Sigmoid colon (tissue), 6 donors: ENCODE measurements at regions not wholly inside any gene's neighbourhood (a gene's known extent, or its start where the extent isn't known, plus 50 kb on each side); places are given as distances from the start of the nearest gene placed in this dataset.

Experiments
- DNase-seq: peaks from one replicate; pipeline ENCODE4 v3.0.0-alpha.2; 2019
- H3K27ac ChIP-seq, 4 donors: fragments of 200-600 bp; sonication (generic); one replicate each; pipeline ENCODE4 v1.5.1; 2016 to 2019; ENCODE audit warnings: mild to moderate bottlenecking in 1 of 4
- H3K27me3 ChIP-seq, 3 donors: fragments of 200-600 bp; sonication (generic); one replicate each; pipeline ENCODE4 v1.5.1; 2019; ENCODE audit warnings: mild to moderate bottlenecking in 1 of 3
- H3K36me3 ChIP-seq, 4 donors: fragments of 200-600 bp; sonication (generic); one replicate each; pipeline ENCODE4 v1.5.1; 2016 to 2019
- H3K4me1 ChIP-seq, 4 donors: fragments of 200-600 bp; sonication (generic); one replicate each; pipeline ENCODE4 v1.5.1; 2017 to 2019
- H3K4me3 ChIP-seq, 4 donors: fragments of 200-600 bp; sonication (generic); one replicate each; pipeline ENCODE4 v1.5.1; 2017 to 2019; ENCODE audit warnings: mild to moderate bottlenecking in 2 of 4, moderate library complexity in 1 of 4
- H3K9me3 ChIP-seq, 4 donors: fragments of 200-600 bp in 3 of 4; sonication (generic) in 3 of 4; one replicate each; pipeline versions ENCODE4 v1.5.1 to v1.6.1; 2013 to 2019
- EP300 ChIP-seq, 4 donors: sonication (generic); formaldehyde crosslinking; IDR thresholded peaks; one replicate each; pipeline ENCODE4 v1.6.1; 2017; ENCODE audit warnings: antibody characterized with exemption in 4 of 4
- POLR2A ChIP-seq, 2 donors: fragments of 450-650 bp; IDR thresholded peaks; one replicate each; pipeline ENCODE4 v1.6.1; 2016; ENCODE audit warnings: antibody characterized with exemption in 2 of 2, mild to moderate bottlenecking in 2 of 2, moderate library complexity in 2 of 2
- POLR2AphosphoS5 ChIP-seq, 4 donors: sonication (generic); formaldehyde crosslinking; IDR thresholded peaks; one replicate each; pipeline ENCODE4 v1.6.1; 2017; ENCODE audit warnings: antibody characterized with exemption in 4 of 4
- WGBS, 2 donors: extraction: QIAGEN DNeasy Blood & Tissue Kit; methylation state at CpG; one replicate each; pipeline ENCODE4 v1.1.7; 2013; 5-methylcytosine and 5-hydroxymethylcytosine counted together
- intact Hi-C: fragments of 100-400 bp; cut with DNase I; formaldehyde crosslinking; loops from one replicate; pipeline ENCODE4 v1.15.1; 2023
- TF ChIP-seq, protein P1 (sequence below), 4 experiments: fragments of 450-650 bp in 3 of 4; fragments of 200-600 bp in 1 of 4; IDR thresholded peaks; one replicate each; pipeline ENCODE4 v1.5.1; 2016 to 2019; ENCODE audit warnings: antibody characterized with exemption in 4 of 4, mild to moderate bottlenecking in 3 of 4, moderate library complexity in 2 of 4
- donor health status: healthy with polysubstance abuse.
- donor health status: healthy.

DNA sequence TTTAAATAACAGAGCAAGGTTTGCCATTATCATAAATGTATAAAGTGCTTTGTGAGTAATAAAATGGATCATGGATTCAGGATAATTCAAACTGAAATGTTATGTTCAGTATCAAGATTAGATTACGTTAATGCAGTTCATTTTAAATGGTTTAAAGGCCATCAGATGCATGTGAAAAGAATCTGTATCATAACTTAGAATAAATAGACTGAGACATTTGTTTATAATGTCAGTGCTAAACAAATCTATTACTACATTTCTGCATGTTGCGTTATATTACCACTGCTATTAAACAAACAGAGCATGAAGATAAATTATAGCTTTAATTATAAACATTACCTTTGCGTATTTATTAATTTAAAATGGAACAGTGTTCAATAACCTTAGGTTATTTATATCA, 160.2 kb downstream of the TOX3 start:
- Histone ChIP-seq H3K9me3 (no peaks in the 10 kb centered on the region), H3K27ac (no peak overlapping the region), H3K4me1 (peaks cover 0 to 31% (median 12%) of the 10 kb centered on the region in 4 donors), H3K4me3 (no peak overlapping the region), H3K36me3 (no peaks in the 10 kb centered on the region), H3K27me3 (no peaks in the 10 kb centered on the region)
- DNase-seq = no peak
- 78 to 81% methylated on average over 3 of the region's 3 CpGs for WGBS, 2 donors
- no peak for TF ChIP-seq POLR2A (IDR thresholded peaks at IDR 0.05)
- TF ChIP-seq POLR2AphosphoS5 (IDR thresholded peaks at IDR 0.05) = no peak
- no peak for TF ChIP-seq EP300 (IDR thresholded peaks at IDR 0.05)
- intact Hi-C loops = loop anchor here (10.0 kb wide), 1 partner anchor 158 kb away; the partner anchor contains the start of gene TOX3

DNA sequence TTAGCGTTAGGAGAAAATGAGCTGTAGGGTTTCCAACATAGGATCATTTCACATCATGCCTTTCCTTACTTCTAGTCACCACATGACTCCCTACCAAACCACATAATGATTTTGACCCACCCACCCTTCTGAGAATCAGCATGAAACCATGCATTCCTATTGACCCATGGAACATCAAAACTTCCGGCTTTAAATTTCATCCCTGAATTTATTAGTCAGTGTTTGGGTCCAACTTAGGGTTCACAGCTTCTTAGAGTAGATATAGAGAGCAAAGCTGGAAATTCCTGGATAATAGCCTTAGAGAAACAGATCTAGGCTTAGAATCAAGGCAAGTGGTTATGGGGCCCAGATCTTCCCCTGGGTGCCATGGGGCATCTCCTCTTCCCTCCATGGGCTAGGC, 162.6 kb downstream of the TOX3 start:
- TF ChIP-seq POLR2A (IDR thresholded peaks at IDR 0.05) (no peak), POLR2AphosphoS5 (IDR thresholded peaks at IDR 0.05) (no peak)
- no peaks in the 10 kb centered on the region for H3K36me3 ChIP-seq
- intact Hi-C loops = loop anchor here (10.0 kb wide), 1 partner anchor 160 kb away; the partner anchor contains the start of gene TOX3
- no peaks in the 10 kb centered on the region for H3K9me3 ChIP-seq
- H3K4me1 ChIP-seq = peaks cover 0 to 31% (median 12%) of the 10 kb centered on the region in 4 donors
- no peak overlapping the region for H3K4me3 ChIP-seq
- no peak for DNase-seq
- 94 to 95% methylated on average over 2 of the region's 2 CpGs for WGBS, 2 donors
- no peaks in the 10 kb centered on the region for H3K27me3 ChIP-seq
- H3K27ac ChIP-seq = no peak overlapping the region

DNA sequence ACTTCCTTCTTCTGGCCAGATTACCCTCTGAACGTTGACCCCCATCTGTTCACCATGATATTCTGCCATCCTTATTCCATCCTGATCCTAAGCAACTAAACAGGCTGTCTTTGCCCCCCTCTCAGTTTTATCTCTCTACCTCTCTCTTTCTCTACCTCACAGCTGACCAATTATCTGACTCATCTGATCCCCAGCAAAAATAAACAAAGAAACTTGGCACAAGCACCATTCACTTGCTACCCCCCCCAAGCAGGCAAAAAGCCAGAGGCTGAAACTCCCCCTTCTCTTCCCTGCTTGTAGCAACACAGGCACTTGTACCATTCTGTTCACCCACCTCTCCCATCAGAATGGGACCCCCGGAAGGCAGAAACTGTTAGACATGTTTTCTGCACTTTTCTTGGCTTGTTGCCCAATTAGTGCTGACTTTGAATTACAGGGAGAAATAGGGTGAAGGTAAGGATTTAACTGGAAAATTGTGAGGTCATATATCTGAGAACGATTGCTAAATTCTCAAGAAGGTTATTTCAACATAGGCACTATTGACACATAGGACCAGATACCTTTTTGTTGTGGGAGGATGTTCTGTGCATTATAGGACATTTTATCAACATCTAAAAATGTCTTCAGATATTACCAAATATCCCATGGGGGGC, 163.2 kb downstream of the TOX3 start:
- Histone ChIP-seq H3K4me1 (peaks cover 0 to 31% (median 12%) of the 10 kb centered on the region in 4 donors), H3K36me3 (no peaks in the 10 kb centered on the region), H3K4me3 (no peak overlapping the region), H3K27ac (no peak overlapping the region), H3K9me3 (no peaks in the 10 kb centered on the region), H3K27me3 (no peaks in the 10 kb centered on the region)
- no peak for DNase-seq
- no peak for TF ChIP-seq EP300 (IDR thresholded peaks at IDR 0.05)
- TF ChIP-seq, protein P1, sequence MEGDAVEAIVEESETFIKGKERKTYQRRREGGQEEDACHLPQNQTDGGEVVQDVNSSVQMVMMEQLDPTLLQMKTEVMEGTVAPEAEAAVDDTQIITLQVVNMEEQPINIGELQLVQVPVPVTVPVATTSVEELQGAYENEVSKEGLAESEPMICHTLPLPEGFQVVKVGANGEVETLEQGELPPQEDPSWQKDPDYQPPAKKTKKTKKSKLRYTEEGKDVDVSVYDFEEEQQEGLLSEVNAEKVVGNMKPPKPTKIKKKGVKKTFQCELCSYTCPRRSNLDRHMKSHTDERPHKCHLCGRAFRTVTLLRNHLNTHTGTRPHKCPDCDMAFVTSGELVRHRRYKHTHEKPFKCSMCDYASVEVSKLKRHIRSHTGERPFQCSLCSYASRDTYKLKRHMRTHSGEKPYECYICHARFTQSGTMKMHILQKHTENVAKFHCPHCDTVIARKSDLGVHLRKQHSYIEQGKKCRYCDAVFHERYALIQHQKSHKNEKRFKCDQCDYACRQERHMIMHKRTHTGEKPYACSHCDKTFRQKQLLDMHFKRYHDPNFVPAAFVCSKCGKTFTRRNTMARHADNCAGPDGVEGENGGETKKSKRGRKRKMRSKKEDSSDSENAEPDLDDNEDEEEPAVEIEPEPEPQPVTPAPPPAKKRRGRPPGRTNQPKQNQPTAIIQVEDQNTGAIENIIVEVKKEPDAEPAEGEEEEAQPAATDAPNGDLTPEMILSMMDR (IDR thresholded peaks at IDR 0.05) = no peak
- TF ChIP-seq POLR2AphosphoS5 (IDR thresholded peaks at IDR 0.05) = no peak
- TF ChIP-seq POLR2A (IDR thresholded peaks at IDR 0.05) = no peak
- intact Hi-C loops = loop anchor here (10.0 kb wide), 1 partner anchor 161 kb away; the partner anchor contains the start of gene TOX3
- 32 to 55% methylated on average over 3 of the region's 3 CpGs for WGBS, 2 donors

DNA sequence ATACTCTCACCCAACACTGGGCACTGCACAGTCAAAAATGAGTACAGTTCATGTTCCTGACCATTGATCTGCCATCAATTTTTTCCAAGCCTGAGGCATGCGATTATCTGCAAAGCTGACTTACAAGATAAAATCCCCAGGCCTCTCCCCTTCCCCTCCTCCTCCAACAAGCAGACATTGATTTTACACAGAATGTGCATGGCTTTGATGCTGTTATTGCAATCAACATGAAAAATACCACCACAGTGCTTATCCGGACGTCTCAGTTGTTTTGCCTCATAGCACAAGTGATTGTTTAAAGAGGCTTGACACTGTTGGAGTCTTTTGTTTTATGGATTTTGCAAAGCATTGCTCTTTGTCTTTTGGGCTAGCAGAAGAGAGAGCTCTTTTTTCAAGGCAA, 163.8 kb downstream of the TOX3 start:
- Histone ChIP-seq H3K36me3 (no peaks in the 10 kb centered on the region), H3K4me1 (peaks cover 0 to 31% (median 12%) of the 10 kb centered on the region in 4 donors), H3K27ac (no peak overlapping the region), H3K4me3 (no peak overlapping the region), H3K9me3 (no peaks in the 10 kb centered on the region), H3K27me3 (no peaks in the 10 kb centered on the region)
- intact Hi-C loops = loop anchor here (10.0 kb wide), 1 partner anchor 162 kb away; the partner anchor contains the start of gene TOX3
- 63 to 81% methylated on average over 3 of the region's 3 CpGs for WGBS, 2 donors
- TF ChIP-seq, protein P1 (IDR thresholded peaks at IDR 0.05) = no peak
- no peak for TF ChIP-seq EP300 (IDR thresholded peaks at IDR 0.05)
- no peak for TF ChIP-seq POLR2A (IDR thresholded peaks at IDR 0.05)
- TF ChIP-seq POLR2AphosphoS5 (IDR thresholded peaks at IDR 0.05) = no peak
- no peak for DNase-seq

DNA sequence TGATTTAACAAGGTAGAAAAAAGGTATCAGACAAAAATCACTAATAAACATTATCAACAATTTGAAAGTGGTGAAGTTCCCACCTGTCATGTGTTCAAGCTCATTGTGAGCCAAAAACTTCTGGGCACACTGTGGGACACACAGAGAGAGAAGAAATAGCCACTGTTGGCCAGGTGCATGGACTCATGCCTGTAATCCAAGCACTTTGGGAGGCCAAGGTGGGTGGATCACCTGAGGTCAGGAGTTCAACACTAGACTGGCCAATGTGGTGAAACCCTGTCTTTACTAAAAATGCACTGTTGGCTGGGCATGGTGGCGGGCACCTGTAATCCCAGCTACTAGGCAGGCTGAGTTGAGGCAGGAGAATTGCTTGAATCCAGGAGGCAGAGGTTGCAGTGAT, 167.4 kb downstream of the TOX3 start:
- Histone ChIP-seq H3K9me3 (no peaks in the 10 kb centered on the region), H3K4me1 (peaks cover 0 to 34% (median 24%) of the 10 kb centered on the region in 4 donors), H3K4me3 (no peak overlapping the region), H3K27me3 (no peaks in the 10 kb centered on the region), H3K27ac (no peak overlapping the region), H3K36me3 (no peaks in the 10 kb centered on the region)
- intact Hi-C loops = no loop called here
- TF ChIP-seq, protein P1 (IDR thresholded peaks at IDR 0.05) = no peak
- no peak for TF ChIP-seq POLR2AphosphoS5 (IDR thresholded peaks at IDR 0.05)
- TF ChIP-seq POLR2A (IDR thresholded peaks at IDR 0.05) = no peak
- TF ChIP-seq EP300 (IDR thresholded peaks at IDR 0.05) = no peak
- DNase-seq = no peak
- 92 to 98% methylated on average over 1 of the region's 1 CpG for WGBS, 2 donors
